GM19023 (cell line): ENCODE measurements at regions not wholly inside any gene's neighbourhood (a gene's known extent, or its start where the extent isn't known, plus 50 kb on each side); places are given as distances from the start of the nearest gene placed in this dataset.

Experiments
- ATAC-seq: cut with Tn5 transposase; IDR thresholded peaks from one replicate; pipeline ENCODE4 v1.9.1; 2021; ENCODE audit warnings: mild to moderate bottlenecking, moderate library complexity; ENCODE audit not compliant: unreplicated experiment

- ATAC-seq, result no peak
Measured at GRCh38 chr17:70775679-70776078, 606.3 kb downstream of the KCNJ2 start.

GRCh38 chr17:70776441-70776840 lies 607.1 kb downstream of the KCNJ2 start:
- no peak for ATAC-seq

- no peak for ATAC-seq
Measured at GRCh38 chr17:70780031-70780430, 610.7 kb downstream of the KCNJ2 start.

GRCh38 chr17:70786081-70786480 lies 616.7 kb downstream of the KCNJ2 start:
- no peak for ATAC-seq

DNA sequence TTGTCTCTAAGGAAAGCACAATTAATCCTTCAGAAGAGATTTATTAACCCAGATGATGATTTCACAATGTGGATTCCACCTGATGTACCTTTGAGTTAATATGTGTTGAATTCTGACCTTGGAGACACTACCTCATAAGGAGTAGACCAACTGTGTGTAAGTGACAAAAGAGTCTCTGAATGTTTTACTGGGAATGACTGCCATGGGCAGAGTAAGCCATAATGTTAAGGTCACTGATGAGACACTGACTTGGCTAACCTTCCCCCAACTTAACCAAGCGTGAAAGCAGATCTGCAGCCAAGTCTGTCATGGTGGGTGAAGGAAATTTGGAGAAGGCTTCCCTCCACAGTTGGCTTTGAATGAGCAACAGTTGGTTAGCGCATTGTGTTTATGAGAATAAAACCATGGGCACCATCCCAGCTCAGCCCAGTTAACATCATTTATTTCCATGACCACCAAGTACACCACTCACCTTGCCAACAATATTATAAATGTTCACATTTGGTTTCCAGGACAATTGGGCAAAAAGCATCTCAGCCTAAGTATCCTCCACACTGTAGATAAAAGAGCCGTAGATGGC lies 618.5 kb downstream of the KCNJ2 start:
- ATAC-seq, result no peak

DNA sequence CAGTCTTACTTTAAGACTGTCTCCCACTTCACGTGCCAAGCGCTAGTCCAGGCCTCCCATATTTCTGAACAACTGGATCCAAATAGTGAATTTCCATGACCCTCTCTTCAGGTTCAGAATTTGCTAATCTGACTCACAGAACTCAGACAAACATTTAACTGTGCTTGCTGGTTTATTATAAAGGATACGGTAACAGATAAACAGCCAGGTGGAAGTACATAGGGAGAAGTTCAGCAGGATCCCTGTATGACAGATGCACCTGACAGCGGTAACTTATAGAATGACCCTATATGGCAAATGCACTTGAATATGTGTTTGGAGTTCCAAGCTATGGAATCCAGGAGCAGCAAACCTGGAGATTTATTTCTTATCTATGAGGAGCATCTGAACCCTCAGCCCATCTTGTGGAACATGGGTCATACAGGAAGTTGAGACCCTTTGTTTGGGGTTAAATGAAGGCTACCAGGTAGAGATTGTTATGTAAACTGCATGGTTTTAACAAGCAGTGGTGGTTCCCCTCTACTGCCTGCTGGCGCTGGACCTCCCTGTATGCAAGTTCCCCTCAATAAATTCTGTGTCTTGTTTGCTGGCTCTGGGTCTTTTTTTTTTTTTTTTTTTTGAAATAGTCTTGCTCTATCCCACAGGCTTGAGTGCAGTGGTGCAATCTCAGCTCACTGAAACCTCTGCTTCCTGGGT lies 622.6 kb downstream of the KCNJ2 start:
- no peak for ATAC-seq

GRCh38 chr17:70794738-70795137 lies 625.4 kb downstream of the KCNJ2 start:
- no peak for ATAC-seq

GRCh38 chr17:70795620-70796019 lies 626.3 kb downstream of the KCNJ2 start:
- no peak for ATAC-seq

DNA sequence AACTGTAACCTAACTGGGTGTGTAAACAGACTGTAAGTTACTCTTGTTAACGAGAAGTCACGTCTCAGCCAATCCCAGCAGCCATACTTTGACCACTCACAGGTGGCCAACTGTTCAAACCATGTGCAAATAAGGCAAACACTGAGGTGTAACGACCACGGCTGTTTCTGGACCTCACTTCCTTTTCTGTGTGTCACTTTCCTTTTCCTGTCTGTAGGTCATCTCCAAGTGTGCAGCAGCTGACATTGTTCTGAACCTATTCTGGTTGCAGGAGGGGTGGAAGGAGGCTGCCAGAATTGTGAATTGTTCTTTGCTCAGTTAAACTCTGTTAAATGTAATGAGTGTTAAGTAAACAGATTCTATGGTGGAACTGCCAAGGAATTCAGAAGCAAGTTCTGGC lies 627.4 kb downstream of the KCNJ2 start:
- no peak for ATAC-seq

DNA sequence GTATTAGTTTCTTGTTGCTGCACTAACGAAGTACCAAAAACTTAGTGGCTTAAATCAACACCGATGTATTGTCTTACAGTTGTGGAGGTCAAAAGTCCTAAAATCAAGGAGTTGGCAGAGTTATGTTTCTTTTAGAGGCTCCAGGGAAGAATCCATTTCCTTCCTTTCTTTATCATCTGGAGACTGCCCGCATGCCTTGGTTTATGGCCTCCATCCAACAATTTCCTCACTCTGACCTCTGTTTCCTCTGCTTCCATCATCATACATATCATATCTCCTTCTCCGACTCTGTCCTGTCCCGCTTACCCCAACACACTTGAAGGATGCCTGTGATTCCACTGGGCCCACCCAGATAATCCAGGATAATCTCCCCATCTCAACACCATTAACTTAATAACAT lies 627.8 kb downstream of the KCNJ2 start:
- ATAC-seq, result no peak

DNA sequence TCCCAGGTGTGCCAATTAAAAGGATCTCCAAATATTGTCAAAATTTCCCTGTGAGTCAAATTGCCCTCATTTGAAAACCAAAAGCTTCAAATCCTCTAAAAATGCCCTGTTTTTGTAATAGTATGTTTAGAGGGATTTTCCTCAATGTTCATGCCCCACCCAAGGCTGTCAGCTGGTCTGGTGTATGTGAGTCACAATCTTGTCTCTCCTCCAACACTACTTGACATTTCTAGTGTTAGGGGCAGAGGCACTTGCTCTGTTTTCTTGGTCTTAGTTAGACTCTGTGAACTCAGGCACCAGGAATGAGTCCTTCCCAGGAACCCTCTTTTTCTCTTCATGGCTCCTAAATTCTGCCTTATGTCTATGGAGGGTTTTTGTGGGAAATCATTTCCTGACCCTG lies 634.8 kb downstream of the KCNJ2 start:
- no peak for ATAC-seq

GRCh38 chr17:70808596-70808995 lies 639.3 kb downstream of the KCNJ2 start:
- no peak for ATAC-seq

- no peak for ATAC-seq
Measured at GRCh38 chr17:70810609-70811008, 641.3 kb downstream of the KCNJ2 start.

GRCh38 chr17:70813355-70813930 lies 644.1 kb downstream of the KCNJ2 start:
- no peak for ATAC-seq

DNA sequence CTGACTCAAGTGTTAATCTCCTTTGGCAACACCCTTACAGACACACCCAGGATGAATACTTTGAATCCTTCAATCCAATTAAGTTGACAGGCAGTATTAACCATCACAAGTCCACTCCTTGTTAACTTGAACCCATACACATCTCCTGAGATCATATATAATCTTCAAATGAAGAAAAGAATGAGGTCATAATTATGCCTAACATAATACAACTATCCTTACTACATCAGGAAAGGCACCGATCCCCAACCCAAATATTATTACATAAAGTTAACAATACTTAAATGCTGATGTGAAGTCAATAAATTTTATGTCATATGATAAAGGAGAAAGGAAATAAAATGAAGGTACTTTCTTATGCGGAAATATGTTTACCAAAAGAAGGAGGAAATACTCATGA lies 649.9 kb downstream of the KCNJ2 start:
- no peak for ATAC-seq

DNA sequence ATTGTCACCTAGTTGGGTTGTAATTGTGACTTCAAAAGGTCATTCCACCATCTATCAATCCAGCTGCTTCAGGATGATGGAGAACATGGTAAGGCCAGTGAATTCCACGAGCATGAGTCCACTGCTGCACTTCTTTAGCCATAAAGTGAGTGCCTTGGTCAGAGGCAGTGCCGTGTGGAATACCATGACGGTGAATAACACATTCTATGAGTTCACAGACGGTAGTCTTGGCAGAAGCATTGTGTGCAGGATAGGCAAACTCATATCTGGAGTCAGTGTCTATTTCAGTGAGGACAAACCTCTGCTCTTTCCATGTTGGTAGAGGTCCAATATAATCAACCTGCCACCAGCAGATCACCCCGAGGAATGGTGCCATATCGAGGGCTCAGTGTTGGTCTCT lies 650.9 kb downstream of the KCNJ2 start:
- no peak for ATAC-seq

DNA sequence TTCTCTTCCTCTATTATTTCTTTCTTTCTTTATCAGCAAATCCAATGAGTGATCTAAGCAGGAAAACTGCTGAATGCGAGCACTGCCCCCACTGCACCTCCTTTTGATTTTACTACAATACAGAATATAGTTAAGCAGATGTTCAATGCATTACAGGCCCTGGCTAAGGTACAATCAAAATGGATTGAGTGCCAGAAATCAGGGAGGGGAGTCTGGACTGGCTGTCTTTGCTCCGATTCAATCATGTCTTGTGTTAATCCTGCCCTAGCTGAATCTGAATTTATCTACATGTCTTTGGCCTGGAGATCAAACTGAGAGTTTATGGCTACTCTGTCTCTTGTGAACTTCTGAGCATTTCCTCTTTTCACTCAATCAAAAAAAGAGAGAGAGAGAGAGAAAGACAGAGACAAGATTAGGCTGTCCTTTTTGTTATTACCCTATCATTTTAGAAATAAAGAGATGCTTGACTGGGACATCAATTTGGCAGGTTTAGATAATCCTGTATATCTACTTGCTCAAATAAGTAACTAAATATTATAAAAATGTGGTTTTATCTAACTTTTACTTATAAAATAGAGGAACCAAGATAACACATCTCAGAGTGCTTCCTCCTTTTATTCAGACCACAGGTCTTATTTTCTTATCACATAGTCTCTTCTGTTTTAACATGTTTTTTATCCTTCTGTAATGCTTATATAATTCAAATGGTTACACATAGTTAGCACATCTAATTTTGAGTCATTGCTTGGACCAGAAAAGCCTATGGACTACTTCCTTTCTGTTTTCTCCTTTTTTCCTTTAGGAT lies 656.2 kb downstream of the KCNJ2 start:
- ATAC-seq, result no peak

DNA sequence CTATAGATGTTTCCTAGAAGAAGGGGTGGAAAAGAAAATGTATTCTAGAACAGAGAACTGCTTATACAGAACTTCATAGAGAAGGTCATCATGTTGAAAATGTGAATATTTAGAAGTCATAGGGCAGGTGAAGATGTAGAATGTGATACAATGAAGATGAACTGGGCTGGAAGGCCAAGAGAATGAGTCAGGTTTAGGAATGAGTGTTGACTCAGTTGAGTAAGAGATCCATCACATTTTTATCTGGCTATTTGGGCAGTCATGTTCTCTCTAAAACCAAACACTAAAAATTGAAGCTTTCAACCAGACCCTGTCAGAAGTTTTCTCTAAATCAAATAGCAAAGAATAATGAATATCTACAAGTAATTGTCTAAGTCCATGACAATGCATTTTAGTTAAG lies 660.5 kb downstream of the KCNJ2 start:
- no peak for ATAC-seq

DNA sequence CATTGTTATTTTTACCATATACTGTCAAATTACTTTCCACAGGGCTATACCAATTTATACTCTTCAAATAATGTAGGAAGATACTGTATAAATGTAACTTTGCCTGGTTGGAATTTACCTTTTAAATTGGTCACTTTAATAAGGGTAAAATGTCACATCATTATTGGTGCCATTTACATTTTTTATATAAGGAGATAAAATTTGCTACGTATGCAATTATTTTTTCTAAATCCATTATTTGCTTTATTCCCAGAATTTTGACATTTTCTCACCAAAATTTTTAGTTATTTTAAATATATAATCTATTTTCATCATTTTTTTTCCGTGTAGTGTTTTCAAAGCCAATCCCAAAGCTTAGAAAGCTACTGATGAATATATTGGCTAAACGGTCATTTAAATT lies 664.7 kb downstream of the KCNJ2 start:
- no peak for ATAC-seq

- ATAC-seq, result no peak
Measured at GRCh38 chr17:70848785-70849184, 679.5 kb downstream of the KCNJ2 start.

DNA sequence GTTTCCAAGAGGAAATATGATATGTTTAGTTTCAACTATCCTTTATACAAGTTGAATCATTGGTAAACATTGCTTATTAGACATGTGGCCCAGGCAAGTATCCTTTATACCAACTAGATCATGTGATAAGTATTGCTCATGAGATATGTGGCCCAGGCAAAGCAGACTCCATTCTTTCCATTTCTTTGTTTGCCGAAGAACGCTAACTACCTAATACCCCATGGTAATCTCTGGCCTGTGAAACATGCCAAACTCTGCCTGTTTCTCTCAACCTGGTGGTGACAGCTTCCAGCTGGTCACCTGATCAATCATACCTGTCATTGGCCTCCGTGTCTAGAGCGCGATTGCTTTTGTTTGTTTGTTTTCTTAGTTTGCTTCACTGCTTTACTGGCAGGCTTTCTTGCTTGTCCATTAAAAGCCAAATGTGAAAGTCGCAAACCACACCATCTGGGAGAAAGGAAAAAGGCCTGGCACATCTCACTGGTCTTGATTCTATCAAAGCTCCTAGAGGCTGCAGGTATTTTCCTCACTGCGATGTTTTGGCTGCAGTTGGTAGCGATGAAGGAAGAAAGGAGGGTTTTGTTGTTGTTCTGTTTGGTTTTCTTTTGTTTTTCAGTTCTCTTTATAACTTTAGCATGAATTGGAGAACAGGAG lies 686.2 kb downstream of the KCNJ2 start:
- ATAC-seq, result no peak
